Kidney (tissue), 13 donors: ENCODE measurements at regions not wholly inside any gene's neighbourhood (a gene's known extent, or its start where the extent isn't known, plus 50 kb on each side); places are given as distances from the start of the nearest gene placed in this dataset.

Experiments used
- DNase-seq, 5 donors: peaks; one replicate each; pipeline ENCODE4 v3.0.0-alpha.2; 2013 to 2020
- FAIRE-seq: peaks from 2 replicates; lab custom pipeline; 2012; peaks lifted over from hg19 to GRCh38; lab: Jason Lieb, UNC
- H3K27ac ChIP-seq, 2 donors: one replicate each; pipeline ENCODE4 v1.7.0; 2013; ENCODE audit warnings: low read depth in 2 of 2, low read length in 2 of 2, inconsistent platforms in 1 of 2
- H3K27me3 ChIP-seq: one replicate; pipeline ENCODE4 v1.7.1; 2013; ENCODE audit warnings: low read length, inconsistent platforms; ENCODE audit not compliant: control insufficient read depth, insufficient read depth
- H3K36me3 ChIP-seq, 3 donors: one replicate each; pipeline versions ENCODE4 v1.7.0 to v1.7.1; 2013; ENCODE audit warnings: low read length in 3 of 3, control low read depth in 1 of 3, inconsistent platforms in 1 of 3; ENCODE audit not compliant: insufficient read depth in 3 of 3, control insufficient read depth in 2 of 3
- H3K4me1 ChIP-seq, 3 donors: one replicate each; pipeline versions ENCODE4 v1.7.0 to v1.7.1; 2013; ENCODE audit warnings: low read length in 3 of 3, inconsistent platforms in 1 of 3, low read depth in 1 of 3; ENCODE audit not compliant: control insufficient read depth in 2 of 3, insufficient read depth in 2 of 3
- H3K4me3 ChIP-seq, 3 donors: one replicate each; pipeline versions ENCODE4 v1.7.0 to v1.8.1; 2013; ENCODE audit warnings: low read length in 3 of 3, control low read depth in 1 of 3, inconsistent platforms in 1 of 3
- H3K9ac ChIP-seq, 3 donors: one replicate each; pipeline versions ENCODE4 v1.7.0 to v1.7.1; 2013; ENCODE audit warnings: low read length in 3 of 3, control low read depth in 1 of 3, inconsistent platforms in 1 of 3
- H3K9me3 ChIP-seq, 3 donors: one replicate each; pipeline versions ENCODE4 v1.7.0 to v1.7.1; 2013; ENCODE audit warnings: low read length in 3 of 3, control low read depth in 1 of 3, inconsistent platforms in 1 of 3; ENCODE audit not compliant: control insufficient read depth in 2 of 3, insufficient read depth in 1 of 3
- intact Hi-C: fragments of 100-400 bp; cut with DNase I; formaldehyde crosslinking; loops from one replicate; pipeline ENCODE4 v1.11.1; 2022
- TF ChIP-seq, protein P1 (sequence below): IDR thresholded peaks from 3 replicates; pipeline ENCODE4 v1.5.1; 2012; ENCODE audit warnings: mild to moderate bottlenecking, moderate library complexity, borderline replicate concordance; ENCODE audit not compliant: insufficient read depth; ENCODE audit errors: extremely low read depth
- donor health status: control.
- donor health status: control.
- donor health status: control.
- donor health status: control.
- donor health status: control.
- donor health status: DM: yes; HTN: yes; CAD: no.
- donor health status: Normal renal cell carcinoma (clear cell type).

DNA sequence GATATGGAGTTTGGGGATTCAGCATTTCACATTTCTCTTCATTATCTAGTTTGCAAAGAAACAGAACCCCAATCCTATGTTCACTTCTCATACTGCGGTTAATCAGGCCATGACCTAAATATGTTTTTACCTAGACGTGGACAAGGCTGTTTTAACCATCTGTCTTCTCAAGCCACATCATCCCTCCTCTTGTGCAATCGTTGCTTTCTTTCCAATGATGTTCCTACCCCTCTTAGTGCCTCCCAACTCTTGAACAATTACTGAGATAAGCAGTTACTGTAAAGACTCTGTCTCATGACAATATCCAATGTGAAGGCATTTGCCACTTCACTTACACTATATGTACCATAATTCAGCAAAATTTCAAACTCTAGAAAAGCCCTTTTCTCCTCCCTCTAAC is 406.2 kb downstream of the LIG4 start:
- H3K27me3 ChIP-seq, result no peaks in the 10 kb centered on the region
- no peak overlapping the region for H3K27ac ChIP-seq
- FAIRE-seq, result no peak
- no peaks in the 10 kb centered on the region for H3K36me3 ChIP-seq
- no peak for DNase-seq
- H3K4me1 ChIP-seq, result no peaks in the 10 kb centered on the region
- TF ChIP-seq, protein P1, sequence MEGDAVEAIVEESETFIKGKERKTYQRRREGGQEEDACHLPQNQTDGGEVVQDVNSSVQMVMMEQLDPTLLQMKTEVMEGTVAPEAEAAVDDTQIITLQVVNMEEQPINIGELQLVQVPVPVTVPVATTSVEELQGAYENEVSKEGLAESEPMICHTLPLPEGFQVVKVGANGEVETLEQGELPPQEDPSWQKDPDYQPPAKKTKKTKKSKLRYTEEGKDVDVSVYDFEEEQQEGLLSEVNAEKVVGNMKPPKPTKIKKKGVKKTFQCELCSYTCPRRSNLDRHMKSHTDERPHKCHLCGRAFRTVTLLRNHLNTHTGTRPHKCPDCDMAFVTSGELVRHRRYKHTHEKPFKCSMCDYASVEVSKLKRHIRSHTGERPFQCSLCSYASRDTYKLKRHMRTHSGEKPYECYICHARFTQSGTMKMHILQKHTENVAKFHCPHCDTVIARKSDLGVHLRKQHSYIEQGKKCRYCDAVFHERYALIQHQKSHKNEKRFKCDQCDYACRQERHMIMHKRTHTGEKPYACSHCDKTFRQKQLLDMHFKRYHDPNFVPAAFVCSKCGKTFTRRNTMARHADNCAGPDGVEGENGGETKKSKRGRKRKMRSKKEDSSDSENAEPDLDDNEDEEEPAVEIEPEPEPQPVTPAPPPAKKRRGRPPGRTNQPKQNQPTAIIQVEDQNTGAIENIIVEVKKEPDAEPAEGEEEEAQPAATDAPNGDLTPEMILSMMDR, result no peak
- H3K4me3 ChIP-seq, result no peak overlapping the region
- intact Hi-C loops, result no loop called here
- no peak overlapping the region for H3K9ac ChIP-seq
- no peaks in the 10 kb centered on the region for H3K9me3 ChIP-seq

DNA sequence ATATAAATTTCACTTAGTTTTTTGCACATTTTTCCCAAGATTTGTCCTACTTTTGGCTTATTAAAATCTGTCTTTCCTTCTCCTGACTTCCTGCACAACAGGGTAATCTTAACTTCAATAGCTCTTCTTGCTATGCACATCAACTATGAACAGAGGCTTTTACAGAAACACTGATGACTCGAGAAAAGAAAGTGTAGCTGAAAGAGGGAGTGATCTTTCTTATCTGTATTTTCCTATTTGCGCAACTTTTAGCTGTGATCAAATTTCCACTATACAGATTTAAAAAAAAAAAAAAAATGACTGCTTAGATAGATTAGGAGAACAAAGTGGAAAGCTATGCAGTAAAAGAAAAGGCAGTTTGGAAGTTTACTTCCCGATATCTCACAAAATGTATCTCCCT is 406.9 kb downstream of the LIG4 start:
- H3K27me3 ChIP-seq, result no peaks in the 10 kb centered on the region
- H3K36me3 ChIP-seq, result no peaks in the 10 kb centered on the region
- H3K27ac ChIP-seq, result no peak overlapping the region
- no peaks in the 10 kb centered on the region for H3K9me3 ChIP-seq
- TF ChIP-seq, protein P1, result no peak
- intact Hi-C loops, result no loop called here
- H3K4me1 ChIP-seq, result no peaks in the 10 kb centered on the region
- DNase-seq (no peak), FAIRE-seq (no peak)
- H3K9ac ChIP-seq, result no peak overlapping the region
- no peak overlapping the region for H3K4me3 ChIP-seq

DNA sequence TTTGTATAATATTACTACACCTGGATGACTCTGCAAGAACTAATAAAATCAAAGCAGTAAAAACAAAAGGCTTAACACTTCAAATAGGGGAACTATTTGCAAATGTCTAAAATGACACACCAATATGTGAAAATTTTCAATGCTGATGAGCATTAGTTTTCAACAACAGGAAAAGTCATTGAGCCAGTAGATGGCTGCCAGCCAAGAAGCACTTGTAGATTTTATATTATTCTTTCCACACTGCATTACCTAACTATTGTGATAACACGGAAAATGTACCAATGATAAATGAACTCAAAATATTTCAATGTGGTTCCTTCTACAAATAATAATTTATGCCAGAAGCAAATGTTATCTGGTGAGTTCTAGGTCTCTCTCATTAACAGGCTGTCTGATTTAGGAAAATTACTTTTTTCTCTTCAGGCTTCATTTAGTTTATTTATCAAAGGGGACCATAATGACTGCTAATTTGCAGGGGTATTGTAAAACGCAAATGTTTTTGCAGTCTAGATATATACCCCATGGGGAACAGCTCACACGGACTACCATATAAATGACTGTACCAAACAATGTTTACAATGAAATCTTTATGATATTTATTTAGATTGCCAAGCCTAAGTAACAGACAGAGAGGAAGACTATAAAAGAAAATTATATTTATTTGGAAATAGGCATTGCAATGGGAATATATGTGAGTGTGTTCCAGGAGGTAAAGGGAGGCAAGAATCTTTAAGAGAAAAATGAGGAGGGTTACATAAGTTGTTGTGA is 407.8 kb downstream of the LIG4 start:
- no peaks in the 10 kb centered on the region for H3K9me3 ChIP-seq
- no peaks in the 10 kb centered on the region for H3K4me1 ChIP-seq
- DNase-seq (no peak), FAIRE-seq (no peak)
- no peak overlapping the region for H3K27ac ChIP-seq
- intact Hi-C loops, result no loop called here
- H3K27me3 ChIP-seq, result no peaks in the 10 kb centered on the region
- no peak overlapping the region for H3K4me3 ChIP-seq
- TF ChIP-seq, protein P1, result no peak
- H3K9ac ChIP-seq, result no peak overlapping the region
- H3K36me3 ChIP-seq, result no peaks in the 10 kb centered on the region
